ENCODE measurements at regions not wholly inside any gene's neighbourhood (a gene's known extent, or its start where the extent isn't known, plus 50 kb on each side); places are given as distances from the start of the nearest gene placed in this dataset.

GRCh38 chr3:21259896-21260295 lies 491.1 kb downstream of the ZNF385D start:
- Histone ChIP-seq H3K79me2 (ENCODE audit: low read depth) (no peaks in the 10 kb centered on the region), H3F3A (ENCODE audit: low read depth) (no peaks in the 10 kb centered on the region), H3K9me3 (ENCODE audit: low read depth) (peaks cover 5% of the 10 kb centered on the region), H3K4me3 (no peak overlapping the region), H2AFZ (replicated peaks) (no peak overlapping the region), H4K20me1 (ENCODE audit: low read depth) (no peaks in the 10 kb centered on the region), H3K27me3 (no peaks in the 10 kb centered on the region), H3K36me3 (no peaks in the 10 kb centered on the region), H3K9ac (no peak overlapping the region), H3K27ac (no peak overlapping the region), H3K4me1 (no peaks in the 10 kb centered on the region), H3K4me2 (no peak overlapping the region)
- TF ChIP-seq EZH2 (IDR thresholded peaks at IDR 0.05) (no peak), EZH2phosphoT487 (IDR thresholded peaks at IDR 0.05) (no peak), CTCF (IDR thresholded peaks at IDR 0.05) (no peak)
- Mint-ChIP-seq H3K9me3 (peaks cover 4% of the 10 kb centered on the region), H3K27me3 (ENCODE audit: insufficient read depth, low read depth) (no peaks in the 10 kb centered on the region), H3K4me3 (no peak overlapping the region), H3K27ac (no peak overlapping the region), H3K4me1 (peaks cover 8% of the 10 kb centered on the region), H3K36me3 (no peaks in the 10 kb centered on the region)
- DNase-seq (ENCODE audit: low spot score), result no peak

GRCh38 chr3:21256932-21257331 lies 494.1 kb downstream of the ZNF385D start:
- no peaks in the 10 kb centered on the region for H3K79me2 ChIP-seq (ENCODE audit: low read depth)
- H3K27me3 ChIP-seq, result no peaks in the 10 kb centered on the region
- H3K9me3 ChIP-seq (ENCODE audit: low read depth), result peaks cover 5% of the 10 kb centered on the region
- no peak overlapping the region for H3K4me3 ChIP-seq
- TF ChIP-seq CTCF (IDR thresholded peaks at IDR 0.05), result no peak
- no peak for TF ChIP-seq EZH2 (IDR thresholded peaks at IDR 0.05)
- TF ChIP-seq EZH2phosphoT487 (IDR thresholded peaks at IDR 0.05), result no peak
- no peak overlapping the region for H3K9ac ChIP-seq
- peaks cover 4% of the 10 kb centered on the region for H3K9me3 Mint-ChIP-seq
- no peaks in the 10 kb centered on the region for H4K20me1 ChIP-seq (ENCODE audit: low read depth)
- H3K27me3 Mint-ChIP-seq (ENCODE audit: insufficient read depth, low read depth), result no peaks in the 10 kb centered on the region
- no peaks in the 10 kb centered on the region for H3K36me3 Mint-ChIP-seq
- no peak overlapping the region for H3K4me3 Mint-ChIP-seq
- H3F3A ChIP-seq (ENCODE audit: low read depth), result no peaks in the 10 kb centered on the region
- H3K4me1 Mint-ChIP-seq, result peaks cover 8% of the 10 kb centered on the region
- H3K4me1 ChIP-seq, result no peaks in the 10 kb centered on the region
- no peak overlapping the region for H2AFZ ChIP-seq (replicated peaks)
- H3K27ac ChIP-seq, result no peak overlapping the region
- H3K27ac Mint-ChIP-seq, result no peak overlapping the region
- no peak overlapping the region for H3K4me2 ChIP-seq
- H3K36me3 ChIP-seq, result no peaks in the 10 kb centered on the region
- no peak for DNase-seq (ENCODE audit: low spot score)

GRCh38 chr3:21238661-21239060 lies 512.3 kb downstream of the ZNF385D start:
- no peaks in the 10 kb centered on the region for H3K79me2 ChIP-seq (ENCODE audit: low read depth)
- no peaks in the 10 kb centered on the region for H3K4me1 ChIP-seq
- no peak overlapping the region for H2AFZ ChIP-seq (replicated peaks)
- Mint-ChIP-seq H3K27me3 (ENCODE audit: insufficient read depth, low read depth) (no peaks in the 10 kb centered on the region), H3K27ac (no peak overlapping the region), H3K4me3 (no peak overlapping the region), H3K4me1 (no peaks in the 10 kb centered on the region), H3K36me3 (no peaks in the 10 kb centered on the region), H3K9me3 (no peaks in the 10 kb centered on the region)
- H3K27me3 ChIP-seq, result no peaks in the 10 kb centered on the region
- no peak overlapping the region for H3K4me2 ChIP-seq
- H3K4me3 ChIP-seq, result no peak overlapping the region
- H4K20me1 ChIP-seq (ENCODE audit: low read depth), result no peaks in the 10 kb centered on the region
- no peak overlapping the region for H3K9ac ChIP-seq
- H3K9me3 ChIP-seq (ENCODE audit: low read depth), result no peaks in the 10 kb centered on the region
- H3F3A ChIP-seq (ENCODE audit: low read depth), result no peaks in the 10 kb centered on the region
- DNase-seq (ENCODE audit: low spot score), result no peak
- TF ChIP-seq EZH2 (IDR thresholded peaks at IDR 0.05) (no peak), CTCF (IDR thresholded peaks at IDR 0.05) (no peak), EZH2phosphoT487 (IDR thresholded peaks at IDR 0.05) (no peak)
- H3K27ac ChIP-seq, result no peak overlapping the region
- no peaks in the 10 kb centered on the region for H3K36me3 ChIP-seq

GRCh38 chr3:21237638-21238037 lies 513.4 kb downstream of the ZNF385D start:
- no peak overlapping the region for H3K27ac Mint-ChIP-seq
- TF ChIP-seq CTCF (IDR thresholded peaks at IDR 0.05) (no peak), EZH2phosphoT487 (IDR thresholded peaks at IDR 0.05) (no peak), EZH2 (IDR thresholded peaks at IDR 0.05) (no peak)

More at GRCh38 chr3:21237638-21238037, 513.4 kb downstream of the ZNF385D start:
- Histone ChIP-seq H3K27me3 (no peaks in the 10 kb centered on the region), H3K36me3 (no peaks in the 10 kb centered on the region), H3K4me3 (no peak overlapping the region), H3F3A (ENCODE audit: low read depth) (no peaks in the 10 kb centered on the region), H3K79me2 (ENCODE audit: low read depth) (no peaks in the 10 kb centered on the region), H3K4me2 (no peak overlapping the region), H3K9me3 (ENCODE audit: low read depth) (no peaks in the 10 kb centered on the region), H4K20me1 (ENCODE audit: low read depth) (no peaks in the 10 kb centered on the region), H3K27ac (no peak overlapping the region), H3K4me1 (no peaks in the 10 kb centered on the region), H3K9ac (no peak overlapping the region), H2AFZ (replicated peaks) (no peak overlapping the region)
- Mint-ChIP-seq H3K27me3 (ENCODE audit: insufficient read depth, low read depth) (no peaks in the 10 kb centered on the region), H3K4me1 (no peaks in the 10 kb centered on the region), H3K9me3 (no peaks in the 10 kb centered on the region), H3K4me3 (no peak overlapping the region), H3K36me3 (no peaks in the 10 kb centered on the region)
- no peak for DNase-seq (ENCODE audit: low spot score)
